Activated naive CD8-positive, alpha-beta T cell treated with anti-CD3 and anti-CD28 coated beads, Interleukin-2, amount 10 ng/mL, durations not matched to agents 7 days and 5 days (primary cell): ENCODE measurements at regions not wholly inside any gene's neighbourhood (a gene's known extent, or its start where the extent isn't known, plus 50 kb on each side); places are given as distances from the start of the nearest gene placed in this dataset.

Experiments
- ATAC-seq: fragments of 150-1000 bp; cut with Tn5 transposase; one replicate; pipeline ENCODE4 v1.10.0; 2021; ENCODE audit warnings: low read depth, moderate library complexity
- POLR2A ChIA-PET: fragments of 350-600 bp; sonication (Branson Sonifier 250); formaldehyde crosslinking; loops from one replicate; lab custom pipeline; 2021; ENCODE audit warnings: antibody characterized with exemption; lab: Charles Lee
- DNase-seq: peaks from one replicate; pipeline ENCODE4 v3.0.0; 2021
- H3K27ac Mint-ChIP-seq: one replicate; pipeline ENCODE4 v1.8.0; 2022; ENCODE audit warnings: mild to moderate bottlenecking, mixed read lengths
- H3K27me3 Mint-ChIP-seq: one replicate; pipeline ENCODE4 v1.8.0; 2022; ENCODE audit warnings: mild to moderate bottlenecking, moderate library complexity, mixed read lengths
- H3K36me3 Mint-ChIP-seq: one replicate; pipeline ENCODE4 v1.8.0; 2021; ENCODE audit warnings: mild to moderate bottlenecking, mixed read lengths
- H3K4me1 Mint-ChIP-seq: one replicate; pipeline ENCODE4 v1.8.0; 2021; ENCODE audit warnings: mixed read lengths
- H3K4me3 Mint-ChIP-seq: one replicate; pipeline ENCODE4 v1.8.0; 2022; ENCODE audit warnings: mild to moderate bottlenecking, moderate library complexity, mixed read lengths
- H3K9me3 Mint-ChIP-seq: one replicate; pipeline ENCODE4 v1.8.0; 2021; ENCODE audit warnings: mixed read lengths

DNA sequence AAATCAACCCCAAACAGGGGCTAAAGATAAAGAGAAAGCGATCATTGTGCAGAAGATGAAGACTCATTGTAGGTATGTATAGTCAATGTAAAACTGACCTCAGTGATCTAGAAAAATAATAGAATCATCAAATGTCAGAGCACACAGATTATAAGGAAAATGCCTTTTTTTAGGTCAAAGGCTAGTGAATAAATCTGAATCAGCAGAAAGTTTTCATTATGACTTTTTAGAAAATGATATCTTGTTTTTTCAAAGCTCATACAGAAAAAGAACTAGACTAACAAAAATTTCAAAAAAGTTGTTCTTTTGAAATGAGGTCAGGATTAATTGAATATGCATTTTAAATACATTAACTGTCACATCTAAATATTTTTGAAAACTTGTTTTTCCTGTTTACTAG, 60.2 kb upstream of the STEAP4 start:
- Mint-ChIP-seq H3K27ac (no peak overlapping the region), H3K27me3 (peaks cover 20% of the 10 kb centered on the region), H3K4me3 (no peak overlapping the region), H3K9me3 (no peaks in the 10 kb centered on the region), H3K4me1 (no peaks in the 10 kb centered on the region), H3K36me3 (no peaks in the 10 kb centered on the region)
- no peak for DNase-seq
- no peak for ATAC-seq
- POLR2A ChIA-PET: no interaction called here

DNA sequence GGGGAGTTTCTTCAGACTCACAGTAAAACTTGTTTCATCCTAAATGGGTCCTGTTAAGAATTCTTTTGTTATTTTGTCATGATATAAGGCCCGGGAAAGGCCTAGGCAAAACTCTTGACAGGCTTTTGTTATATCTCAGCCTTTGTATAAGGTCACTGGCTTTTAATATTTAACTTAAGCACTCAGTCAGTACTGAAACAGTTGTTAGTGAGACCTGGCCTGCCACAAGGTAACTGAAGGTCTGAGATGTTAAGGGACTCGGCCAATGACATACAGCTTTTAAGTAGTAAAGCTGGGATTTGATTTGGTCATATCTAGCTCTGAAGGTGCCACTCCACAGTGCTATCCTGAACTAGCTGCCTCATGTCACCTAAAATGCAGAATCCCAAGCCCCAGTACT, 57.2 kb upstream of the STEAP4 start:
- Mint-ChIP-seq H3K4me1 (no peaks in the 10 kb centered on the region), H3K27me3 (peaks cover 22% of the 10 kb centered on the region), H3K9me3 (no peaks in the 10 kb centered on the region), H3K27ac (no peak overlapping the region), H3K4me3 (no peak overlapping the region), H3K36me3 (no peaks in the 10 kb centered on the region)
- ATAC-seq (no peak), DNase-seq (no peak)
- POLR2A ChIA-PET: no interaction called here

DNA sequence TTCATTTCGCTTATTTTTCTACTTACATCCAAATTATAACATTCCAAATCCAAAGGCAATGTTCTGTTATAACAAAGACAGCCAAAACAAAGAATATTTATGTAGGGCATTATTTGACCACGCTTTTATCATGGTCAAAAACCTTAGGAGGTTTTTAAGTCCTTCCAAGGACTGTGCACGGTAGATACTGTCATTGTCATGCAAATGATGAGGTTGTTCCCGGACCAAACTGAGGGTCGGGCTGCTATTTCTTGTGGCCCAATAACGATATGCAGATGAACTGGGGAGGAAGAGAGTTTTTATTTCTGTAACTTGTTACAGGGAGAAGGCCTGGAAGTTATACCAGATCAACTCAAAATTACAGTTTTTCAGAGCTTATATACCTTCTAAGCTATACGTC, 56.6 kb upstream of the STEAP4 start:
- ATAC-seq (no peak), DNase-seq (no peak)
- no peak overlapping the region for H3K27ac Mint-ChIP-seq
- no peaks in the 10 kb centered on the region for H3K36me3 Mint-ChIP-seq
- no peaks in the 10 kb centered on the region for H3K9me3 Mint-ChIP-seq
- POLR2A ChIA-PET: no interaction called here
- no peak overlapping the region for H3K4me3 Mint-ChIP-seq
- H3K27me3 Mint-ChIP-seq: peaks cover 23% of the 10 kb centered on the region
- no peaks in the 10 kb centered on the region for H3K4me1 Mint-ChIP-seq

DNA sequence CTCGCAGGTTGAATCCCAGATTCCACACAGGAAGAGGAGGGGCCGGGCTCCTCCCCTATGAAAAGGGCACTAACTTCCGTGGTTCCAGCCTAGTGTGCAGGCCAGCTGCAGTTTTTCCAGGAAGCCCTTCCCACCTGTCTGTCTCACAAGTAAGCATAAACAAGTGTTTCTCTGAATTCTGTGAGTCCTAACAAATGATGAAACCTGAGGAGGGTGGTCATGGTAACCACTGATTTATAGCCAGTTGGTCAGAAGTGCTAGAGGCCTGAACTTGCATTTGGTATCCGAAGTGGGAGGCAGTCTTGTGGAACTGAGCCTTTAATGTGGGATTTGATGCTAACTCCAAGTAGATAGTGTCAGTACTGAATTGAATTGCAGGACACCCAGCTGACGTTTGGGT, 54.7 kb upstream of the STEAP4 start:
- Mint-ChIP-seq H3K36me3 (no peaks in the 10 kb centered on the region), H3K4me1 (no peaks in the 10 kb centered on the region), H3K27me3 (peaks cover 20% of the 10 kb centered on the region), H3K27ac (no peak overlapping the region), H3K4me3 (no peak overlapping the region), H3K9me3 (no peaks in the 10 kb centered on the region)
- ATAC-seq (no peak), DNase-seq (no peak)
- POLR2A ChIA-PET: no interaction called here

DNA sequence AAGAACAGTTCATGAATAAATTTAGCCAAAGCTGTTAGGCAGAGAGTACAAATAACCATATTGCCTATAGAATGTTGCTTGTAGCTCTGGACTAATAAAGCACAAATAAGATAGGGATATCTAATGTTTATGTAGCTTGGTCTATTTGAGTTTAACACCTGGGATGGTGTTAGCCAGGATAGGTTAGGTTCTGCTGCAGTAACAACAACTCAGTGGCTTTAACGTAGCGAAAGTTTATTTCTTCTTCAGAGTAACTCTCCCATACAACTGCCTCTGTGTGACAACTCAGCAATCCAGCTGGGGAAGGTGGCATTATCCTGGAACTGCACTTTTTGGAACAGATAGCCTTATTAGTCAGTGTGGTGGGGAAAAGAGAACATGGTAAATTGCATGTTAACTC, 52.2 kb upstream of the STEAP4 start:
- Mint-ChIP-seq H3K9me3 (no peaks in the 10 kb centered on the region), H3K27ac (no peak overlapping the region), H3K27me3 (peaks cover 17% of the 10 kb centered on the region), H3K4me1 (no peaks in the 10 kb centered on the region), H3K36me3 (no peaks in the 10 kb centered on the region), H3K4me3 (no peak overlapping the region)
- DNase-seq: no peak
- ATAC-seq: no peak
- POLR2A ChIA-PET: no interaction called here

DNA sequence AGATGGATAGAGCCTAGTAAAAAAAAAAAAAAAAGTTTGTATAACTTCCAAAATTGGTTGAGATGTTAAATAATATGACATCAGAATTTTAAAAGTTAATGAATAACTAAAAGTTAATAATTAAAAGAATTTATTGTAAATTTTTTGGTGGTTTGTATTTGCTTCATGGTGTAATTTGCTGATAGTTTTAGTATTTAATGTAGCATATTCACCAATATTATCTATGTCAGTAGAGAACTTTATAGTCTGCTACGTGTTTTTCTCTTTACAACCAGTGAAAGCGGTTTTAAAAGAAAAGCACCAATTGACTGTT, 51.8 kb upstream of the STEAP4 start:
- Mint-ChIP-seq H3K4me1 (no peaks in the 10 kb centered on the region), H3K27ac (no peak overlapping the region), H3K9me3 (no peaks in the 10 kb centered on the region), H3K27me3 (peaks cover 17% of the 10 kb centered on the region), H3K4me3 (no peak overlapping the region), H3K36me3 (no peaks in the 10 kb centered on the region)
- POLR2A ChIA-PET: no interaction called here
- DNase-seq (no peak), ATAC-seq (no peak)

DNA sequence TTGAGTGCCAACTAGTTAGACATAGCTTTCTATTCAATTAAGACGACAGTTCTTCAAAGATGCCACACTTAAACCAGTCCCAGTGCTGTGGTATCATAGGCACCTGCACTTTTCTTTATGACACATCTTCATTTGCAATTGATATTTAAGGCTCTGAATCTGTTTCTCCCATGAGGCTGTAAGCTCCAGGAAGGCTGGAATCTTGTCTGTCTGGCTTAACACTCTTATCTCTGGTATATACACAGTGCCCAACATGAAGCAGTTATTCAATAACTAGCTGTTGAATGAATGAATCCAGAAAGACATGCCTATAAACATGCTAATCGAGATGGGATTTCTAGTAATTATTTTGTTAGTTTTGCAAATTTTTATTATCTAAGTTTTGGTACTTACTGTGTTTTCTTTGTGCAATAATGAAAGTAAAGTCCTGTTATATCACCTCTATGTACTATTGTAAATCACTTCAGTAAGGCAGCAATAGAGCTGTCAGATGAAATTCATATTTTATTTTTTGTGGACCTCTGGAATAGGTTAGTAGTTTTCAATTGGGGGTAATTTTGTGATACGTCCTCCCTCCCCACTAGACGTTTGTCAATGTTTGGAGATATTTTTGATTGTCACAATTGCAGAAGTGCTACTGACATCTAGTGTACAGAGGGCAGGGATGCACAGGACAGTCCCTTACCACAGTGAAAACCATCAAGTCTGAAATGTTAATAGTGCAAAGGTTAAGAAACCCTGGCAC, 51.3 kb upstream of the STEAP4 start:
- no peak for ATAC-seq
- H3K4me1 Mint-ChIP-seq: no peaks in the 10 kb centered on the region
- H3K4me3 Mint-ChIP-seq: no peak overlapping the region
- peaks cover 16% of the 10 kb centered on the region for H3K27me3 Mint-ChIP-seq
- H3K36me3 Mint-ChIP-seq: no peaks in the 10 kb centered on the region
- no peaks in the 10 kb centered on the region for H3K9me3 Mint-ChIP-seq
- DNase-seq: no peak
- POLR2A ChIA-PET: no interaction called here
- H3K27ac Mint-ChIP-seq: no peak overlapping the region

DNA sequence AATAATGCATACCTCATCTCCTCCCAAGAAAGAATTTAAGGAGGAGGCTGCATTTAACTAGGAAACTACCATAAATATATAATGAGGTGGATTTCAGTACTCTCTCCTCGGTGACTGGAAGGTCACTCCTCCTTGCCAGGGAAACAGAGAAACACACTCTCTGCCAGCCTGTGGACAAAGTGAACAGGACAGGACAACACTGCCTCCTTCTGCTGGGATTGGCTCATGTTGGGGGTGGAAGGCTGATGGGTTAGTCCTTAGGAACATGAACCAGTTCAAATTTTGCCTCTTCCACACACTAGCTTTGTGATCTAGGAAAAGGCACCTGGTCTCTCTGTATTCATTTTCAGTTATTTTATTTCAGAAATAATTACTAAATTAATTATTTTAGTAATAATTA, 50.6 kb upstream of the STEAP4 start:
- Mint-ChIP-seq H3K27ac (no peak overlapping the region), H3K9me3 (no peaks in the 10 kb centered on the region), H3K36me3 (no peaks in the 10 kb centered on the region), H3K4me1 (no peaks in the 10 kb centered on the region), H3K4me3 (no peak overlapping the region), H3K27me3 (peaks cover 18% of the 10 kb centered on the region)
- no peak for DNase-seq
- ATAC-seq: no peak
- POLR2A ChIA-PET: no interaction called here
